Hepatocyte (in vitro differentiated cells): ENCODE measurements at regions not wholly inside any gene's neighbourhood (a gene's known extent, or its start where the extent isn't known, plus 50 kb on each side); places are given as distances from the start of the nearest gene placed in this dataset.

ENCODE experiments used
- DNase-seq: peaks from one replicate; pipeline ENCODE4 v3.0.0-alpha.2; 2016; ENCODE audit warnings: low spot score
- H2AFZ ChIP-seq: fragments of 200-600 bp; sonication (generic); 2 replicates; pipeline ENCODE4 v1.6.0; 2016; ENCODE audit warnings: antibody characterized with exemption, mild to moderate bottlenecking
- H3K27ac ChIP-seq: fragments of 200-600 bp; sonication (generic); 2 replicates; pipeline ENCODE4 v1.5.1; 2016; ENCODE audit warnings: mild to moderate bottlenecking
- H3K27me3 ChIP-seq: fragments of 200-600 bp; sonication (generic); 2 replicates; pipeline ENCODE4 v1.6.1; 2016
- H3K36me3 ChIP-seq: fragments of 200-600 bp; sonication (generic); replicated peaks from 2 replicates; pipeline ENCODE4 v1.5.1; 2016; ENCODE audit warnings: low read depth; ENCODE audit not compliant: insufficient read depth
- H3K4me1 ChIP-seq: fragments of 200-600 bp; sonication (generic); 2 replicates; pipeline ENCODE4 v1.5.1; 2016; ENCODE audit warnings: mild to moderate bottlenecking, moderate library complexity; ENCODE audit not compliant: insufficient read depth
- H3K4me2 ChIP-seq: fragments of 200-600 bp; sonication (generic); 2 replicates; pipeline ENCODE4 v1.6.0; 2016
- H3K4me3 ChIP-seq: fragments of 200-600 bp; sonication (generic); 2 replicates; pipeline ENCODE4 v1.5.1; 2016; ENCODE audit warnings: mild to moderate bottlenecking
- H3K79me2 ChIP-seq: fragments of 200-600 bp; sonication (generic); 2 replicates; pipeline ENCODE4 v1.6.0; 2017; ENCODE audit warnings: mild to moderate bottlenecking
- H3K9me2 ChIP-seq: fragments of 200-600 bp; sonication (generic); replicated peaks from 2 replicates; pipeline ENCODE4 v1.6.0; 2017; ENCODE audit warnings: mild to moderate bottlenecking; ENCODE audit not compliant: insufficient read depth
- H3K9me3 ChIP-seq: fragments of 200-600 bp; sonication (generic); 2 replicates; pipeline ENCODE4 v1.5.1; 2016; ENCODE audit warnings: low read depth, mild to moderate bottlenecking
- H4K20me1 ChIP-seq: fragments of 200-600 bp; sonication (generic); 2 replicates; pipeline ENCODE4 v1.6.0; 2016; ENCODE audit warnings: mild to moderate bottlenecking; ENCODE audit not compliant: insufficient read depth, poor library complexity, severe bottlenecking
- EZH2 ChIP-seq: fragments of 200-600 bp; sonication (generic); IDR thresholded peaks from 2 replicates; pipeline ENCODE4 v1.6.1; 2016; ENCODE audit warnings: antibody characterized with exemption, mild to moderate bottlenecking, borderline replicate concordance
- EZH2phosphoT487 ChIP-seq: fragments of 200-600 bp; sonication (generic); IDR thresholded peaks from one replicate; pipeline ENCODE4 v1.6.1; 2018; ENCODE audit warnings: antibody characterized with exemption, mild to moderate bottlenecking, low read depth, moderate library complexity; ENCODE audit not compliant: unreplicated experiment, severe bottlenecking
- WGBS: methylation state at CpG from one replicate; pipeline ENCODE4 v1.1.6; 2016; ENCODE audit warnings: low lambda C conversion rate; ENCODE audit errors: missing lambda C conversion rate; 5-methylcytosine and 5-hydroxymethylcytosine counted together
- TF ChIP-seq, protein P1 (sequence below): fragments of 200-600 bp; sonication (generic); IDR thresholded peaks from 2 replicates; pipeline ENCODE4 v1.5.1; 2016; ENCODE audit warnings: antibody characterized with exemption, mild to moderate bottlenecking; ENCODE audit not compliant: poor library complexity

DNA sequence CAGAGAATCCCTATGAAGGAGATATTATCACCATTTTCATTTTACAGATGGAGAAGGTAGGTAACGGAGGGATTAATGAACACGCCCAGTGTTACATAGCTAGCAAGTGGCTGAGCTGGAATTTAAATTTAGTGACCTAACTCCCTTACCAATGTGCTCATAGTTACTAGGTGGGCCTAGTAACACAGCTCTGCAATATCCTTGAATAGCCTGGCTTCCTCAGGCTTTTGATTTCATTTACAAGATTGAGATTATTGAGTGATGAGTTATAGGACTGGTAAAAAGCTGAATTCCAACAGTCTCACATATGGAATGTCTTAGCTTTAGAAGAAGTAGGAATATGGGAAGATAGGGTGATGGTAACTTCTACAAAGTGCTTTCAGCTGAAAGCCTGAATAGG, 336.3 kb upstream of the KIF2A start:
- Histone ChIP-seq H2AFZ (no peak overlapping the region), H3K4me2 (no peak overlapping the region), H3K9me2 (no peaks in the 10 kb centered on the region), H3K4me1 (no peaks in the 10 kb centered on the region), H3K79me2 (no peaks in the 10 kb centered on the region), H3K9me3 (no peaks in the 10 kb centered on the region), H3K4me3 (no peak overlapping the region), H4K20me1 (no peaks in the 10 kb centered on the region), H3K36me3 (no peaks in the 10 kb centered on the region), H3K27ac (no peak overlapping the region), H3K27me3 (no peaks in the 10 kb centered on the region)
- no peak for TF ChIP-seq EZH2
- TF ChIP-seq, protein P1, sequence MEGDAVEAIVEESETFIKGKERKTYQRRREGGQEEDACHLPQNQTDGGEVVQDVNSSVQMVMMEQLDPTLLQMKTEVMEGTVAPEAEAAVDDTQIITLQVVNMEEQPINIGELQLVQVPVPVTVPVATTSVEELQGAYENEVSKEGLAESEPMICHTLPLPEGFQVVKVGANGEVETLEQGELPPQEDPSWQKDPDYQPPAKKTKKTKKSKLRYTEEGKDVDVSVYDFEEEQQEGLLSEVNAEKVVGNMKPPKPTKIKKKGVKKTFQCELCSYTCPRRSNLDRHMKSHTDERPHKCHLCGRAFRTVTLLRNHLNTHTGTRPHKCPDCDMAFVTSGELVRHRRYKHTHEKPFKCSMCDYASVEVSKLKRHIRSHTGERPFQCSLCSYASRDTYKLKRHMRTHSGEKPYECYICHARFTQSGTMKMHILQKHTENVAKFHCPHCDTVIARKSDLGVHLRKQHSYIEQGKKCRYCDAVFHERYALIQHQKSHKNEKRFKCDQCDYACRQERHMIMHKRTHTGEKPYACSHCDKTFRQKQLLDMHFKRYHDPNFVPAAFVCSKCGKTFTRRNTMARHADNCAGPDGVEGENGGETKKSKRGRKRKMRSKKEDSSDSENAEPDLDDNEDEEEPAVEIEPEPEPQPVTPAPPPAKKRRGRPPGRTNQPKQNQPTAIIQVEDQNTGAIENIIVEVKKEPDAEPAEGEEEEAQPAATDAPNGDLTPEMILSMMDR: no peak
- TF ChIP-seq EZH2phosphoT487: no peak
- DNase-seq: no peak
- WGBS: 92% methylated on average over 2 of the region's 2 CpGs

DNA sequence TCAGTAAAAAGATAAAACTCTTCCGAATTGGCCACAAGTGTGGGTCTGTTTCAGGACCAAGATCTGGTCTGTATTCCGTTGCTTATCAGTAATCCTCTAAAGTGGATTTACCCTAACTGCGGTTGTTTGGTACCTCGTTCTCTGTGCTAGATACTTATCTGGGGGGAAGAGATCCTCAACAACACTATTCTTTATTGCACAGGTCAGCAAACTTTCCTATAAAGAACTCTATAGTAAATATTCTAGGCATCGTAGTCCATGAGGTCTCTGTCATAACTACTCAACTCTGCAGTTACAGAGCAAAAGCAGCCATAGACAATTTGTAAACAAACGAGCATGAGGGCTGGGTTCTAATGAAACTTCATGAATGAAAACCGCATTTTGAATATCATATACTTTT, 335.8 kb upstream of the KIF2A start:
- Histone ChIP-seq H3K79me2 (no peaks in the 10 kb centered on the region), H3K36me3 (no peaks in the 10 kb centered on the region), H3K27me3 (no peaks in the 10 kb centered on the region), H3K27ac (no peak overlapping the region), H4K20me1 (no peaks in the 10 kb centered on the region), H3K4me3 (no peak overlapping the region), H3K4me2 (no peak overlapping the region), H3K9me2 (no peaks in the 10 kb centered on the region), H2AFZ (no peak overlapping the region), H3K4me1 (no peaks in the 10 kb centered on the region), H3K9me3 (no peaks in the 10 kb centered on the region)
- DNase-seq: no peak
- TF ChIP-seq EZH2phosphoT487: no peak
- TF ChIP-seq EZH2: no peak
- WGBS: 50% methylated on average over 7 of the region's 7 CpGs

DNA sequence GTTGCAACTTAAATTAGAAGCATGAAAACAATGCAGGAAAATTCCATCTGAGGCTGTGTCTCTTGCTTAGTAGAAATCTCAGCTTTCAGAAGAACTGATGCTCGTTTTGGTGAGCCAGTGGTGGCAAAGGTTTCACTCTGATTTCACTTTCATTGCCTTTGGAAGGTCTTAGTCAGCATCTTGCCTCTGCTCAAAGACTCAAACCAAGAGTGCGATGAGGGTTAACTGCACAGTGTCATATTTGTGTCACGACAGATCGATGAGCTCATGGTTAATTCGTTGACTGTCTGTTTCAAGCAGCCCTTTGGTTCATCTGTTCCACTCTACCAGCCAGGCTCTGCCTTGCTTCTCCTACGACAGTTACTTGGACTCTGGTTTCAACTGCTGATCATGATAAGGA, 331.3 kb upstream of the KIF2A start:
- Histone ChIP-seq H3K4me3 (no peak overlapping the region), H3K27ac (no peak overlapping the region), H4K20me1 (no peaks in the 10 kb centered on the region), H2AFZ (no peak overlapping the region), H3K9me3 (no peaks in the 10 kb centered on the region), H3K4me2 (no peak overlapping the region), H3K79me2 (no peaks in the 10 kb centered on the region), H3K27me3 (no peaks in the 10 kb centered on the region), H3K9me2 (no peaks in the 10 kb centered on the region), H3K36me3 (no peaks in the 10 kb centered on the region), H3K4me1 (no peaks in the 10 kb centered on the region)
- 81% methylated on average over 6 of the region's 6 CpGs for WGBS
- no peak for DNase-seq
- TF ChIP-seq, protein P1: no peak
- TF ChIP-seq EZH2phosphoT487 (no peak), EZH2 (no peak)

DNA sequence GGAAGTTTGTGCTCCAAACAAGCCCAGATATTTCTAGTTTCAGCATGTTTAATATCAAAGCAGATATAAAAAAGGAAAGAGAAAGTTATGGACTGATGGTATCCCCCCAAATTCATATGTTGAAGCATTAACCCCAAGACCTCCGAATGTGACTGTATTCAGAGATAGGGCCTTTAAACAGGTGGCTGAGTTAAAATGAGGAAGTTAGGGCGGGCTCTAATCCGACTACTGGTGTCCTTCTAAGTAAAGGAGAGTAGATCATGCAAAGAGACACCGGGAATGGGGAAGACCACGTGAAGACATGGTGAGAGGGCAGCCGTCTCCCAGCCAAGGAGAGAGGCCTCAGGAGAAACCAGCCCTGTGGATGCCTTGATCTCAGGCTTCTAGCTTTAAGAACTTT, 324.1 kb upstream of the KIF2A start:
- Histone ChIP-seq H3K27me3 (no peaks in the 10 kb centered on the region), H3K36me3 (no peaks in the 10 kb centered on the region), H4K20me1 (no peaks in the 10 kb centered on the region), H3K9me3 (no peaks in the 10 kb centered on the region), H3K4me2 (no peak overlapping the region), H2AFZ (no peak overlapping the region), H3K4me3 (no peak overlapping the region), H3K79me2 (no peaks in the 10 kb centered on the region), H3K9me2 (no peaks in the 10 kb centered on the region), H3K4me1 (no peaks in the 10 kb centered on the region), H3K27ac (no peak overlapping the region)
- no peak for DNase-seq
- no peak for TF ChIP-seq EZH2phosphoT487
- TF ChIP-seq, protein P1: no peak
- TF ChIP-seq EZH2: no peak
- 87% methylated on average over 6 of the region's 6 CpGs for WGBS
